Kidney (tissue), 13 donors: ENCODE measurements at regions not wholly inside any gene's neighbourhood (a gene's known extent, or its start where the extent isn't known, plus 50 kb on each side); places are given as distances from the start of the nearest gene placed in this dataset.

ENCODE experiments used
- DNase-seq, 5 donors: peaks; one replicate each; pipeline ENCODE4 v3.0.0-alpha.2; 2013 to 2020
- FAIRE-seq: peaks from 2 replicates; lab custom pipeline; 2012; peaks lifted over from hg19 to GRCh38; lab: Jason Lieb, UNC
- H3K27ac ChIP-seq, 2 donors: one replicate each; pipeline ENCODE4 v1.7.0; 2013; ENCODE audit warnings: low read depth in 2 of 2, low read length in 2 of 2, inconsistent platforms in 1 of 2
- H3K27me3 ChIP-seq: one replicate; pipeline ENCODE4 v1.7.1; 2013; ENCODE audit warnings: low read length, inconsistent platforms; ENCODE audit not compliant: control insufficient read depth, insufficient read depth
- H3K36me3 ChIP-seq, 3 donors: one replicate each; pipeline versions ENCODE4 v1.7.0 to v1.7.1; 2013; ENCODE audit warnings: low read length in 3 of 3, control low read depth in 1 of 3, inconsistent platforms in 1 of 3; ENCODE audit not compliant: insufficient read depth in 3 of 3, control insufficient read depth in 2 of 3
- H3K4me1 ChIP-seq, 3 donors: one replicate each; pipeline versions ENCODE4 v1.7.0 to v1.7.1; 2013; ENCODE audit warnings: low read length in 3 of 3, inconsistent platforms in 1 of 3, low read depth in 1 of 3; ENCODE audit not compliant: control insufficient read depth in 2 of 3, insufficient read depth in 2 of 3
- H3K4me3 ChIP-seq, 3 donors: one replicate each; pipeline versions ENCODE4 v1.7.0 to v1.8.1; 2013; ENCODE audit warnings: low read length in 3 of 3, control low read depth in 1 of 3, inconsistent platforms in 1 of 3
- H3K9ac ChIP-seq, 3 donors: one replicate each; pipeline versions ENCODE4 v1.7.0 to v1.7.1; 2013; ENCODE audit warnings: low read length in 3 of 3, control low read depth in 1 of 3, inconsistent platforms in 1 of 3
- H3K9me3 ChIP-seq, 3 donors: one replicate each; pipeline versions ENCODE4 v1.7.0 to v1.7.1; 2013; ENCODE audit warnings: low read length in 3 of 3, control low read depth in 1 of 3, inconsistent platforms in 1 of 3; ENCODE audit not compliant: control insufficient read depth in 2 of 3, insufficient read depth in 1 of 3
- CTCF ChIP-seq: IDR thresholded peaks from 3 replicates; pipeline ENCODE4 v1.5.1; 2012; ENCODE audit warnings: mild to moderate bottlenecking, moderate library complexity, borderline replicate concordance; ENCODE audit not compliant: insufficient read depth; ENCODE audit errors: extremely low read depth
- intact Hi-C: fragments of 100-400 bp; cut with DNase I; formaldehyde crosslinking; loops from one replicate; pipeline ENCODE4 v1.11.1; 2022
- donor health status: control.
- donor health status: control.
- donor health status: control.
- donor health status: control.
- donor health status: control.
- donor health status: DM: yes; HTN: yes; CAD: no.
- donor health status: Normal renal cell carcinoma (clear cell type).

- no peak for TF ChIP-seq CTCF
- H3K27me3 ChIP-seq = no peaks in the 10 kb centered on the region
- H3K4me1 ChIP-seq = no peaks in the 10 kb centered on the region
- intact Hi-C loops = no loop called here
- DNase-seq (no peak), FAIRE-seq (no peak)
- no peak overlapping the region for H3K27ac ChIP-seq
- H3K9ac ChIP-seq = no peak overlapping the region
- H3K36me3 ChIP-seq = no peaks in the 10 kb centered on the region
- no peak overlapping the region for H3K4me3 ChIP-seq
- no peaks in the 10 kb centered on the region for H3K9me3 ChIP-seq
These were observed 217.4 kb upstream of the ZFHX3 start for GRCh38 chr16:73265124-73265837.

- no peak for FAIRE-seq
- Histone ChIP-seq H3K9ac (no peak overlapping the region), H3K4me1 (no peaks in the 10 kb centered on the region), H3K27me3 (no peaks in the 10 kb centered on the region), H3K27ac (no peak overlapping the region), H3K9me3 (no peaks in the 10 kb centered on the region), H3K4me3 (no peak overlapping the region), H3K36me3 (no peaks in the 10 kb centered on the region)
- DNase-seq = no peak
- intact Hi-C loops = no loop called here
- TF ChIP-seq CTCF = no peak
These were observed 215.0 kb upstream of the ZFHX3 start for GRCh38 chr16:73262931-73263330.

- H3K27ac ChIP-seq = no peak overlapping the region
- no peaks in the 10 kb centered on the region for H3K9me3 ChIP-seq
- no peaks in the 10 kb centered on the region for H3K36me3 ChIP-seq
- H3K27me3 ChIP-seq = no peaks in the 10 kb centered on the region
- H3K9ac ChIP-seq = no peak overlapping the region
- intact Hi-C loops = no loop called here
- FAIRE-seq (no peak), DNase-seq (no peak)
- H3K4me1 ChIP-seq = peaks cover 0 to 3% (median 0%) of the 10 kb centered on the region in 3 donors
- TF ChIP-seq CTCF = no peak
- H3K4me3 ChIP-seq = no peak overlapping the region
These were observed 207.1 kb upstream of the ZFHX3 start for GRCh38 chr16:73255031-73255430.
